SK-N-SH treated with all-trans-retinoic acid at 6 μM for 48 hours (cell line): ENCODE measurements at regions not wholly inside any gene's neighbourhood (a gene's known extent, or its start where the extent isn't known, plus 50 kb on each side); places are given as distances from the start of the nearest gene placed in this dataset.

Experiments used
- ATAC-seq: fragments of 200-7000 bp; cut with Tn5 transposase; 3 replicates; pipeline ENCODE4 v1.9.1; 2020; ENCODE audit warnings: mild to moderate bottlenecking, moderate library complexity
- ARNTL ChIP-seq: fragments of 450-650 bp; formaldehyde crosslinking; IDR thresholded peaks from 2 replicates; pipeline ENCODE4 v1.5.0; 2020; ENCODE audit warnings: low read depth, mild to moderate bottlenecking, moderate library complexity, borderline replicate concordance
- BACH2 ChIP-seq: fragments of 250-450 bp; sonication (Bioruptor Pico); IDR thresholded peaks from 2 replicates; pipeline ENCODE4 v1.9.0; 2021; ENCODE audit warnings: mild to moderate bottlenecking, borderline replicate concordance
- CREB5 ChIP-seq: fragments of 250-450 bp; sonication (Bioruptor Pico); IDR thresholded peaks from 2 replicates; pipeline ENCODE4 v1.5.1; 2020; ENCODE audit warnings: low read depth, mild to moderate bottlenecking, moderate library complexity
- CSRNP3 ChIP-seq: fragments of 250-450 bp; sonication (Bioruptor Pico); IDR thresholded peaks from 2 replicates; pipeline ENCODE4 v1.5.1; 2021; ENCODE audit warnings: mild to moderate bottlenecking, moderate library complexity
- ESRRG ChIP-seq: fragments of 250-450 bp; sonication (Bioruptor Pico); IDR thresholded peaks from 2 replicates; pipeline ENCODE4 v1.6.1; 2021; ENCODE audit warnings: mild to moderate bottlenecking
- GLIS3 ChIP-seq: fragments of 250-450 bp; sonication (Bioruptor Pico); IDR thresholded peaks from 2 replicates; pipeline ENCODE4 v1.5.0; 2020; ENCODE audit warnings: mild to moderate bottlenecking, moderate library complexity
- ISL1 ChIP-seq: fragments of 250-450 bp; sonication (Bioruptor Pico); IDR thresholded peaks from 2 replicates; pipeline ENCODE4 v2.1.2; 2022; ENCODE audit warnings: mild to moderate bottlenecking, moderate library complexity
- OSR1 ChIP-seq: fragments of 250-450 bp; sonication (Bioruptor Pico); IDR thresholded peaks from 2 replicates; pipeline ENCODE4 v1.8.0; 2022; ENCODE audit warnings: moderate library complexity, mild to moderate bottlenecking, inconsistent platforms
- PATZ1 ChIP-seq: fragments of 250-450 bp; sonication (Bioruptor Pico); IDR thresholded peaks from 2 replicates; pipeline ENCODE4 v1.8.0; 2020; ENCODE audit warnings: mild to moderate bottlenecking, moderate library complexity, borderline replicate concordance
- POU6F1 ChIP-seq: fragments of 250-450 bp; sonication (Bioruptor Pico); IDR thresholded peaks from 2 replicates; pipeline ENCODE4 v1.8.0; 2021; ENCODE audit warnings: low read depth, mild to moderate bottlenecking, moderate library complexity, borderline replicate concordance
- PPARA ChIP-seq: fragments of 250-450 bp; sonication (Bioruptor Pico); IDR thresholded peaks from 2 replicates; pipeline ENCODE4 v1.5.0; 2020; ENCODE audit warnings: mild to moderate bottlenecking, borderline replicate concordance
- RARB ChIP-seq: fragments of 250-450 bp; sonication (Bioruptor Pico); IDR thresholded peaks from 2 replicates; pipeline ENCODE4 v1.8.0; 2021; ENCODE audit warnings: mild to moderate bottlenecking, moderate library complexity
- SNAI2 ChIP-seq: fragments of 250-450 bp; sonication (Bioruptor Pico); IDR thresholded peaks from 2 replicates; pipeline ENCODE4 v1.5.0; 2020; ENCODE audit warnings: mild to moderate bottlenecking, moderate library complexity
- TCF4 ChIP-seq: fragments of 250-450 bp; sonication (Bioruptor Pico); IDR thresholded peaks from 2 replicates; pipeline ENCODE4 v1.8.0; 2021; ENCODE audit warnings: mild to moderate bottlenecking, moderate library complexity, borderline replicate concordance
- TOX ChIP-seq: fragments of 250-450 bp; sonication (Bioruptor Pico); IDR thresholded peaks from 2 replicates; pipeline ENCODE4 v1.8.0; 2021; ENCODE audit warnings: mild to moderate bottlenecking, moderate library complexity, borderline replicate concordance
- TSHZ2 ChIP-seq: fragments of 250-450 bp; sonication (Bioruptor Pico); IDR thresholded peaks from 2 replicates; pipeline ENCODE4 v1.5.0; 2020; ENCODE audit warnings: mild to moderate bottlenecking, moderate library complexity
- ZC3H10 ChIP-seq: fragments of 250-450 bp; sonication (Bioruptor Pico); IDR thresholded peaks from 2 replicates; pipeline ENCODE4 v1.5.1; 2021; ENCODE audit warnings: mild to moderate bottlenecking, moderate library complexity
- ZFP3 ChIP-seq: fragments of 250-450 bp; sonication (Bioruptor Pico); IDR thresholded peaks from 2 replicates; pipeline ENCODE4 v1.5.0; 2020; ENCODE audit warnings: mild to moderate bottlenecking, moderate library complexity
- ZFP30 ChIP-seq: fragments of 450-650 bp; formaldehyde crosslinking; IDR thresholded peaks from 2 replicates; pipeline ENCODE4 v1.5.0; 2022; ENCODE audit warnings: mild to moderate bottlenecking, moderate library complexity
- ZNF565 ChIP-seq: fragments of 450-650 bp; formaldehyde crosslinking; conservative IDR thresholded peaks from 2 replicates; pipeline ENCODE4 v1.5.0; 2020; ENCODE audit warnings: low read depth, mild to moderate bottlenecking, moderate library complexity
- ZNF70 ChIP-seq: fragments of 450-650 bp; formaldehyde crosslinking; IDR thresholded peaks from 2 replicates; pipeline ENCODE4 v1.5.0; 2020; ENCODE audit warnings: mild to moderate bottlenecking, moderate library complexity
- ZNF8 ChIP-seq: fragments of 450-650 bp; formaldehyde crosslinking; IDR thresholded peaks from 2 replicates; pipeline ENCODE4 v1.5.0; 2020; ENCODE audit warnings: mild to moderate bottlenecking, moderate library complexity

- ATAC-seq: peak; percentile 95
- TF ChIP-seq ZNF565 (CRISPR knock-in tag) (no peak), ESRRG (no peak), TCF4 (CRISPR knock-in tag) (peak; percentile 28; the same call in 1 of the 2 replicates), TOX (CRISPR knock-in tag) (no peak), CREB5 (peak; percentile 67; the same call in 1 of the 2 replicates), OSR1 (CRISPR knock-in tag) (no peak), ARNTL (CRISPR knock-in tag) (no peak), ZC3H10 (CRISPR knock-in tag) (no peak), RARB (CRISPR knock-in tag) (no peak), ISL1 (CRISPR knock-in tag) (peak; percentile 91), ZNF70 (CRISPR knock-in tag) (no peak), PPARA (CRISPR knock-in tag) (no peak), GLIS3 (CRISPR knock-in tag) (peak; percentile 61; the same call in 1 of the 2 replicates), SNAI2 (CRISPR knock-in tag) (no peak)
Measured at GRCh38 chr9:87350915-87351314, 146.8 kb upstream of the DAPK1 start.

GRCh38 chr9:87353301-87353700 lies 144.4 kb upstream of the DAPK1 start:
- no peak for TF ChIP-seq OSR1 (CRISPR knock-in tag)
- no peak for TF ChIP-seq CSRNP3 (CRISPR knock-in tag)
- TF ChIP-seq GLIS3 (CRISPR knock-in tag): no peak
- TF ChIP-seq TCF4 (CRISPR knock-in tag): no peak
- no peak for TF ChIP-seq TSHZ2 (CRISPR knock-in tag)
- no peak for TF ChIP-seq ISL1 (CRISPR knock-in tag)
- TF ChIP-seq ZC3H10 (CRISPR knock-in tag): no peak
- no peak for TF ChIP-seq PATZ1 (CRISPR knock-in tag)
- TF ChIP-seq ZNF8 (CRISPR knock-in tag): no peak
- no peak for TF ChIP-seq BACH2
- no peak for TF ChIP-seq ZNF70 (CRISPR knock-in tag)
- no peak for TF ChIP-seq SNAI2 (CRISPR knock-in tag)
- TF ChIP-seq ZNF565 (CRISPR knock-in tag): no peak
- TF ChIP-seq ZFP30 (CRISPR knock-in tag): no peak
- no peak for TF ChIP-seq ESRRG
- no peak for TF ChIP-seq TOX (CRISPR knock-in tag)
- no peak for TF ChIP-seq ZFP3 (CRISPR knock-in tag)
- TF ChIP-seq CREB5: no peak
- no peak for TF ChIP-seq POU6F1 (CRISPR knock-in tag)
- no peak for ATAC-seq
